Endothelial cell of umbilical vein (primary cell): ENCODE measurements at regions not wholly inside any gene's neighbourhood (a gene's known extent, or its start where the extent isn't known, plus 50 kb on each side); places are given as distances from the start of the nearest gene placed in this dataset.

Experiments
- BruUV-seq: library from RNA; stranded (reverse); fragments of 400-500 nt; replicated peaks from 2 replicates; lab custom pipeline; 2021; lab: Mats Ljungman, UMichigan
- CTCF ChIA-PET: fragments of 300-600, 350-600 bp; sonication (Branson Sonifier 250); formaldehyde crosslinking; loops from one replicate; lab custom pipeline; 2021; ENCODE audit warnings: antibody characterized with exemption, inconsistent platforms; lab: Charles Lee
- POLR2A ChIA-PET: fragments of 300-600, 350-600 bp; sonication (Branson Sonifier 250); formaldehyde crosslinking; loops from one replicate; lab custom pipeline; 2021; ENCODE audit warnings: antibody characterized with exemption, inconsistent platforms; lab: Charles Lee
- DNase-seq: peaks from one replicate; pipeline ENCODE4 v3.0.0-alpha.2; 2011; ENCODE audit warnings: low read depth, low spot score
- FAIRE-seq: peaks from 2 replicates; lab custom pipeline; 2011; peaks lifted over from hg19 to GRCh38; lab: Jason Lieb, UNC
- H2AFZ ChIP-seq: 2 replicates; pipeline ENCODE4 v1.6.0; 2012; ENCODE audit warnings: low read depth, low read length, control low read depth, inconsistent platforms
- H3K27ac ChIP-seq: 2 replicates; pipeline ENCODE4 v1.5.1; 2011; ENCODE audit warnings: low read depth, mild to moderate bottlenecking, control low read depth, low read length, moderate library complexity; ENCODE audit not compliant: insufficient read depth
- H3K27me3 ChIP-seq, 2 experiments: 2 replicates each; pipeline versions ENCODE4 v1.6.0 to v1.6.1; 2011; ENCODE audit warnings: low read length in 2 of 2, mixed read lengths in 1 of 2; ENCODE audit not compliant: control insufficient read depth in 2 of 2, insufficient read depth in 2 of 2
- H3K36me3 ChIP-seq, 2 experiments: 2 replicates in 1 of 2; 3 replicates in 1 of 2; pipeline ENCODE4 v1.5.1; 2011; ENCODE audit warnings: low read length in 2 of 2, mild to moderate bottlenecking in 1 of 2, moderate library complexity in 1 of 2; ENCODE audit not compliant: control insufficient read depth in 2 of 2, insufficient read depth in 2 of 2; ENCODE audit errors: extremely low read depth in 1 of 2
- H3K4me1 ChIP-seq: 3 replicates; pipeline ENCODE4 v1.5.1; 2011; ENCODE audit warnings: mild to moderate bottlenecking, low read length; ENCODE audit not compliant: control insufficient read depth, insufficient read depth; ENCODE audit errors: extremely low read depth
- H3K4me2 ChIP-seq: 2 replicates; pipeline ENCODE4 v1.6.1; 2011; ENCODE audit warnings: low read length, control low read depth, mixed read lengths; ENCODE audit not compliant: insufficient read depth
- H3K4me3 ChIP-seq, 3 experiments: fragments of 200-600 bp in 1 of 3; sonication (generic), shearing (Covaris generic) in 1 of 3; replicated peaks in 1 of 3; 2 replicates each; pipeline ENCODE4 v1.5.1; 2011 to 2016; ENCODE audit warnings: control low read depth in 3 of 3, low read length in 3 of 3, mild to moderate bottlenecking in 2 of 3, inconsistent platforms in 1 of 3, low read depth in 1 of 3, moderate library complexity in 1 of 3; ENCODE audit not compliant: insufficient read depth in 1 of 3
- H3K79me2 ChIP-seq: 2 replicates; pipeline ENCODE4 v1.6.0; 2012; ENCODE audit warnings: low read length, inconsistent platforms; ENCODE audit not compliant: control insufficient read depth, insufficient read depth
- H3K9ac ChIP-seq: replicated peaks from 2 replicates; pipeline ENCODE3; 2011; ENCODE audit warnings: low read length, control low read depth; ENCODE audit not compliant: insufficient read depth; ENCODE audit errors: extremely low read depth
- H3K9me1 ChIP-seq: replicated peaks from 3 replicates; pipeline ENCODE4 v1.6.0; 2011; ENCODE audit warnings: mild to moderate bottlenecking, low read length; ENCODE audit not compliant: control insufficient read depth, insufficient read depth; ENCODE audit errors: extremely low read depth
- H3K9me3 ChIP-seq: replicated peaks from 2 replicates; pipeline ENCODE4 v1.5.1; 2012; ENCODE audit warnings: low read length, inconsistent platforms; ENCODE audit not compliant: control insufficient read depth, insufficient read depth
- H4K20me1 ChIP-seq: replicated peaks from 2 replicates; pipeline ENCODE3; 2011; ENCODE audit warnings: mild to moderate bottlenecking, low read length; ENCODE audit not compliant: control insufficient read depth, insufficient read depth; ENCODE audit errors: extremely low read depth
- EZH2 ChIP-seq: IDR thresholded peaks from 2 replicates; pipeline ENCODE4 v1.6.1; 2012; ENCODE audit warnings: borderline replicate concordance, low read depth, mild to moderate bottlenecking, moderate library complexity, low read length, inconsistent platforms; ENCODE audit not compliant: severe bottlenecking
- FOS ChIP-seq: IDR thresholded peaks from 2 replicates; pipeline ENCODE4 v1.6.1; 2011; ENCODE audit warnings: mild to moderate bottlenecking, low read length, moderate library complexity, borderline replicate concordance; ENCODE audit not compliant: insufficient read depth
- GATA2 ChIP-seq: IDR thresholded peaks from 2 replicates; pipeline ENCODE4 v1.7.0; 2011; ENCODE audit warnings: low read depth, mild to moderate bottlenecking, moderate library complexity, mixed read lengths, low read length; ENCODE audit not compliant: insufficient read length, insufficient read depth
- JUN ChIP-seq: IDR thresholded peaks from 2 replicates; pipeline ENCODE4 v1.6.1; 2011; ENCODE audit warnings: borderline replicate concordance, low read depth; ENCODE audit not compliant: insufficient read length, insufficient read depth
- MYC ChIP-seq: IDR thresholded peaks from one replicate; pipeline ENCODE4 v1.6.1; 2011; ENCODE audit warnings: mild to moderate bottlenecking, low read depth, low read length
- POLR2A ChIP-seq: IDR thresholded peaks from 2 replicates; pipeline ENCODE4 v1.6.1; 2012; ENCODE audit warnings: low read depth, mild to moderate bottlenecking, control low read depth, low read length
- POLR2AphosphoS5 ChIP-seq: IDR thresholded peaks from 2 replicates; pipeline ENCODE4 v1.6.1; 2012; ENCODE audit warnings: low read depth, mild to moderate bottlenecking, control low read depth, low read length, moderate library complexity; ENCODE audit not compliant: insufficient read depth
- dilution Hi-C: fragments of 300-500 bp; cut with MboI; formaldehyde crosslinking; loops from one replicate; pipeline ENCODE4 v1.15.0; 2019; ENCODE audit warnings: low sequenced_read_pairs; ENCODE audit not compliant: extremely low pct_ligation_motif_present
- intact Hi-C: fragments of 100-400 bp; cut with micrococcal nuclease; formaldehyde crosslinking; loops from one replicate; pipeline ENCODE4 v1.10.0; 2022
- TF ChIP-seq, protein P1 (sequence below), 2 donors: IDR thresholded peaks; 1 replicate in 1 of 2; 2 replicates in 1 of 2; pipeline ENCODE4 v1.5.1; 2011; ENCODE audit warnings: low read length in 2 of 2, mild to moderate bottlenecking in 2 of 2, moderate library complexity in 2 of 2, control low read depth in 1 of 2, inconsistent platforms in 1 of 2, low read depth in 1 of 2; ENCODE audit not compliant: insufficient read depth in 1 of 2; ENCODE audit errors: extremely low read depth in 1 of 2

DNA sequence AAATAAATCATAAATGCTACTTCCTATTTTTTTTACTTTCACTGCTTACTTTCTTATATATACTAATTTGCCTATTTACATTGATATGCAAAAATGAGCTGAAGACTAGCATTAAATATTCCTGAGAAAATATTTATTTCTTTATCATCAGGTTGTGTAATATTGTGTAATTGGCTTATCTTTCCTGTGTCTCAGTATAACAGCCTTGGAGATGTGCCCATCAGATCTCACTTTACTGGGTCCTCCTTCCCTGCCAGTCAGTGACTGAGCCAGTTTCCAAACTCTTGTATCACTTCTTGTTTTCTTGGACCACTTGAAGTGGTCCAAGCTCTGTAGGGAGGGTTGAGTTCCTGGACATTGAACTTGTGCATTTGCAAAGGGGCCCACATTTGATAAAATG lies 900.0 kb downstream of the LUZP2 start:
- TF ChIP-seq GATA2 (no peak), FOS (no peak), POLR2A (no peak), EZH2 (no peak), MYC (no peak), JUN (no peak), POLR2AphosphoS5 (no peak)
- TF ChIP-seq, protein P1, sequence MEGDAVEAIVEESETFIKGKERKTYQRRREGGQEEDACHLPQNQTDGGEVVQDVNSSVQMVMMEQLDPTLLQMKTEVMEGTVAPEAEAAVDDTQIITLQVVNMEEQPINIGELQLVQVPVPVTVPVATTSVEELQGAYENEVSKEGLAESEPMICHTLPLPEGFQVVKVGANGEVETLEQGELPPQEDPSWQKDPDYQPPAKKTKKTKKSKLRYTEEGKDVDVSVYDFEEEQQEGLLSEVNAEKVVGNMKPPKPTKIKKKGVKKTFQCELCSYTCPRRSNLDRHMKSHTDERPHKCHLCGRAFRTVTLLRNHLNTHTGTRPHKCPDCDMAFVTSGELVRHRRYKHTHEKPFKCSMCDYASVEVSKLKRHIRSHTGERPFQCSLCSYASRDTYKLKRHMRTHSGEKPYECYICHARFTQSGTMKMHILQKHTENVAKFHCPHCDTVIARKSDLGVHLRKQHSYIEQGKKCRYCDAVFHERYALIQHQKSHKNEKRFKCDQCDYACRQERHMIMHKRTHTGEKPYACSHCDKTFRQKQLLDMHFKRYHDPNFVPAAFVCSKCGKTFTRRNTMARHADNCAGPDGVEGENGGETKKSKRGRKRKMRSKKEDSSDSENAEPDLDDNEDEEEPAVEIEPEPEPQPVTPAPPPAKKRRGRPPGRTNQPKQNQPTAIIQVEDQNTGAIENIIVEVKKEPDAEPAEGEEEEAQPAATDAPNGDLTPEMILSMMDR (IDR thresholded peaks at IDR 0.05; ENCODE audit: extremely low read depth in 1 of 2, insufficient read depth in 1 of 2, low read depth in 1 of 2, low read length in 2 of 2): no peak
- no peaks in the 10 kb centered on the region for H3K9me1 ChIP-seq
- H4K20me1 ChIP-seq: no peaks in the 10 kb centered on the region
- H2AFZ ChIP-seq: no peak overlapping the region
- dilution Hi-C loops (no loop called here), intact Hi-C loops (no loop called here)
- H3K79me2 ChIP-seq: no peaks in the 10 kb centered on the region
- ChIA-PET CTCF (no interaction called here), POLR2A (no interaction called here)
- no peak overlapping the region for H3K4me3 ChIP-seq
- H3K27me3 ChIP-seq: no peaks in the 10 kb centered on the region
- no peaks in the 10 kb centered on the region for H3K36me3 ChIP-seq
- no peak overlapping the region for H3K4me2 ChIP-seq
- H3K27ac ChIP-seq: no peak overlapping the region
- no peak overlapping the region for H3K9ac ChIP-seq
- no peaks in the 10 kb centered on the region for H3K4me1 ChIP-seq
- FAIRE-seq (no peak), DNase-seq (no peak)
- no TSS peak for BruUV-seq
- no peaks in the 10 kb centered on the region for H3K9me3 ChIP-seq
